Panc1 (cell line): ENCODE measurements at regions not wholly inside any gene's neighbourhood (a gene's known extent, or its start where the extent isn't known, plus 50 kb on each side); places are given as distances from the start of the nearest gene placed in this dataset.

ENCODE experiments used
- ATAC-seq: fragments of 200-7000 bp; cut with Tn5 transposase; 2 replicates; pipeline ENCODE4 v1.9.1; 2020; ENCODE audit warnings: mild to moderate bottlenecking, moderate library complexity
- BruUV-seq: library from RNA; stranded (reverse); fragments of 400-500 nt; replicated peaks from 2 replicates; lab custom pipeline; 2021; lab: Mats Ljungman, UMichigan
- CTCF ChIA-PET: fragments of 300-600 bp; sonication (Branson Sonifier 250); formaldehyde crosslinking; loops from one replicate; lab custom pipeline; 2022; ENCODE audit warnings: antibody characterized with exemption; lab: Charles Lee
- POLR2A ChIA-PET: fragments of 300-600 bp; sonication (Branson Sonifier 250); formaldehyde crosslinking; loops from one replicate; lab custom pipeline; 2022; ENCODE audit warnings: antibody characterized with exemption; lab: Charles Lee
- DNase-seq: peaks from one replicate; pipeline ENCODE4 v3.0.0-alpha.2; 2010; ENCODE audit warnings: low read depth, low spot score
- H3K27ac ChIP-seq: 2 replicates; pipeline ENCODE4 v1.5.1; 2011; ENCODE audit warnings: mild to moderate bottlenecking, low read length, inconsistent platforms
- H3K27me3 ChIP-seq: fragments of 200-500 bp; sonication (Bioruptor generic); 2 replicates; pipeline ENCODE4 v1.6.0; 2014; ENCODE audit warnings: low read length, inconsistent platforms; ENCODE audit not compliant: control insufficient read depth, insufficient read depth
- H3K36me3 ChIP-seq: fragments of 200-500 bp; sonication (Bioruptor generic); 2 replicates; pipeline ENCODE4 v1.5.1; 2014; ENCODE audit warnings: inconsistent platforms, mild to moderate bottlenecking, low read length, moderate library complexity; ENCODE audit not compliant: control insufficient read depth, insufficient read depth
- H3K4me1 ChIP-seq: 2 replicates; pipeline ENCODE4 v1.5.1; 2011; ENCODE audit warnings: inconsistent platforms, mild to moderate bottlenecking, low read length, moderate library complexity; ENCODE audit not compliant: control insufficient read depth, insufficient read depth
- H3K4me3 ChIP-seq, 2 experiments: 2 replicates each; pipeline ENCODE4 v1.5.1; 2011 to 2012; ENCODE audit warnings: low read depth in 2 of 2, low read length in 2 of 2, mild to moderate bottlenecking in 2 of 2, inconsistent platforms in 1 of 2, moderate library complexity in 1 of 2
- H3K9me3 ChIP-seq: fragments of 200-500 bp; sonication (Bioruptor generic); 2 replicates; pipeline ENCODE4 v1.5.1; 2014; ENCODE audit warnings: low read depth, mild to moderate bottlenecking, inconsistent platforms, low read length, moderate library complexity; ENCODE audit not compliant: control insufficient read depth, insufficient read depth
- TCF7L2 ChIP-seq: IDR thresholded peaks from 2 replicates; pipeline ENCODE4 v1.6.1; 2011; ENCODE audit warnings: mild to moderate bottlenecking, low read depth, low read length, inconsistent platforms
- in situ Hi-C: cut with HindIII; loops from 2 replicates; pipeline ENCODE4 v1.10.0; 2016; ENCODE audit warnings: low sequenced_read_pairs, low pct_unique_long_range_greater_than_20kb
- intact Hi-C: fragments of 100-400 bp; cut with micrococcal nuclease; formaldehyde crosslinking; loops from one replicate; pipeline ENCODE4 v1.10.0; 2022; ENCODE audit not compliant: unreplicated experiment
- TF ChIP-seq, protein P1 (sequence below): fragments of 450-650 bp; IDR thresholded peaks from 2 replicates; pipeline ENCODE4 v1.5.1; 2017; ENCODE audit warnings: mild to moderate bottlenecking
- TF ChIP-seq, protein P2 (sequence below), 2 experiments: IDR thresholded peaks; 2 replicates each; pipeline ENCODE4 v1.6.1; 2011 to 2012; ENCODE audit warnings: low read depth in 2 of 2, control low read depth in 1 of 2, low read length in 1 of 2, mild to moderate bottlenecking in 1 of 2, moderate library complexity in 1 of 2; ENCODE audit not compliant: insufficient read depth in 1 of 2

DNA sequence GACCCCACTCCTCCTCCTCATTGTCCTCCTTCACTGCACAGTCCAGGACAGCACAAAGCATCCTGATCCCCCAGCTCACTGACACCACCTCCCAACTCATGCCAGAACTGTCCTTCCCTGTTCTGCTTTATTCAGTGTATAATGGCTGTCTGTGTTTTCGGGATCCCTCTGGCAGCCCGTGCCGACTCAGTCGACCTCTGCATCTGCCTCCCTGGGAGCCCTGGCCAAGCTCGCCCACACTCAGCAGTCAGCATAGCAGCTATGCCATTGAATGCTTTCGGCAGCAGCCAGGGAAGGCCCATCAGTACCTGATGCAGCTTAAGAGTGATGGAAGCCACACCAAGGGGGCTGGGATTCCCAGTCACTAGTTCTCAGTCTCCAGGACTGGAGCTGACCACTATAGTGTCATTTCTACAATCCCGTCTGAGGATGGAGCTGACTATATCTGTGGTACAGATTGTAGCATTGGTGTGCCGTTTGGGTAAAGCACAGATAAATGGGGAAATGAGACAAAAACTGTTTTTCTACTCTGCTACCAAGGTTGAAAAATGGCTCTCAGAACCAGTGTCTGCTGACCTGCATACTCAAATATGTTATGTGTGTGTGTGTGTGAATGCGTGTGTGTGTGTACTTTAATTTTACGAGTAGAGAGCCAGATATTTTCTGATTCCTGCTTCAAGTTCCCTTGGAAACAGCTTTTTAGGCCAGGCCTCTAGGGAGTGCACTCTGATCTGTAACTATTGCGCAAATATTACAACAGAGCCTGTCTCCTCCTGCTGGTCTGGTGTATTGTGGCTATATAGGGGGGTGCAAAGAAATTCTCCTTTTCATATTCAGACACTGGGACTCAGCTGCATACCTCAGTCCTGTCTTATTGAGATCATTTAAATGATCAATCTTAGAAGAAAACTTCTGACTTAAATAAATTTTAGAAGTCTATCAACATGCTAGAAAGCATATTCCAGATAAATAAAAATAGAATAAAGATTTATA lies 78.8 kb upstream of the TOP3B start:
- intact Hi-C loops (no loop called here), in situ Hi-C loops (no loop called here)
- Histone ChIP-seq H3K36me3 (no peaks in the 10 kb centered on the region), H3K27me3 (peaks cover 2% of the 10 kb centered on the region; the same call in 1 of the 2 replicates), H3K9me3 (no peaks in the 10 kb centered on the region), H3K4me3 (no peak overlapping the region), H3K27ac (no peak overlapping the region), H3K4me1 (no peaks in the 10 kb centered on the region)
- BruUV-seq, result no TSS peak
- DNase-seq (no peak), ATAC-seq (peak; percentile 45; the same call in 1 of the 2 replicates)
- TF ChIP-seq, protein P1, sequence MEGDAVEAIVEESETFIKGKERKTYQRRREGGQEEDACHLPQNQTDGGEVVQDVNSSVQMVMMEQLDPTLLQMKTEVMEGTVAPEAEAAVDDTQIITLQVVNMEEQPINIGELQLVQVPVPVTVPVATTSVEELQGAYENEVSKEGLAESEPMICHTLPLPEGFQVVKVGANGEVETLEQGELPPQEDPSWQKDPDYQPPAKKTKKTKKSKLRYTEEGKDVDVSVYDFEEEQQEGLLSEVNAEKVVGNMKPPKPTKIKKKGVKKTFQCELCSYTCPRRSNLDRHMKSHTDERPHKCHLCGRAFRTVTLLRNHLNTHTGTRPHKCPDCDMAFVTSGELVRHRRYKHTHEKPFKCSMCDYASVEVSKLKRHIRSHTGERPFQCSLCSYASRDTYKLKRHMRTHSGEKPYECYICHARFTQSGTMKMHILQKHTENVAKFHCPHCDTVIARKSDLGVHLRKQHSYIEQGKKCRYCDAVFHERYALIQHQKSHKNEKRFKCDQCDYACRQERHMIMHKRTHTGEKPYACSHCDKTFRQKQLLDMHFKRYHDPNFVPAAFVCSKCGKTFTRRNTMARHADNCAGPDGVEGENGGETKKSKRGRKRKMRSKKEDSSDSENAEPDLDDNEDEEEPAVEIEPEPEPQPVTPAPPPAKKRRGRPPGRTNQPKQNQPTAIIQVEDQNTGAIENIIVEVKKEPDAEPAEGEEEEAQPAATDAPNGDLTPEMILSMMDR, result peak; percentile 8; the same call in 1 of the 2 replicates
- TF ChIP-seq TCF7L2, result no peak
- TF ChIP-seq, protein P2, sequence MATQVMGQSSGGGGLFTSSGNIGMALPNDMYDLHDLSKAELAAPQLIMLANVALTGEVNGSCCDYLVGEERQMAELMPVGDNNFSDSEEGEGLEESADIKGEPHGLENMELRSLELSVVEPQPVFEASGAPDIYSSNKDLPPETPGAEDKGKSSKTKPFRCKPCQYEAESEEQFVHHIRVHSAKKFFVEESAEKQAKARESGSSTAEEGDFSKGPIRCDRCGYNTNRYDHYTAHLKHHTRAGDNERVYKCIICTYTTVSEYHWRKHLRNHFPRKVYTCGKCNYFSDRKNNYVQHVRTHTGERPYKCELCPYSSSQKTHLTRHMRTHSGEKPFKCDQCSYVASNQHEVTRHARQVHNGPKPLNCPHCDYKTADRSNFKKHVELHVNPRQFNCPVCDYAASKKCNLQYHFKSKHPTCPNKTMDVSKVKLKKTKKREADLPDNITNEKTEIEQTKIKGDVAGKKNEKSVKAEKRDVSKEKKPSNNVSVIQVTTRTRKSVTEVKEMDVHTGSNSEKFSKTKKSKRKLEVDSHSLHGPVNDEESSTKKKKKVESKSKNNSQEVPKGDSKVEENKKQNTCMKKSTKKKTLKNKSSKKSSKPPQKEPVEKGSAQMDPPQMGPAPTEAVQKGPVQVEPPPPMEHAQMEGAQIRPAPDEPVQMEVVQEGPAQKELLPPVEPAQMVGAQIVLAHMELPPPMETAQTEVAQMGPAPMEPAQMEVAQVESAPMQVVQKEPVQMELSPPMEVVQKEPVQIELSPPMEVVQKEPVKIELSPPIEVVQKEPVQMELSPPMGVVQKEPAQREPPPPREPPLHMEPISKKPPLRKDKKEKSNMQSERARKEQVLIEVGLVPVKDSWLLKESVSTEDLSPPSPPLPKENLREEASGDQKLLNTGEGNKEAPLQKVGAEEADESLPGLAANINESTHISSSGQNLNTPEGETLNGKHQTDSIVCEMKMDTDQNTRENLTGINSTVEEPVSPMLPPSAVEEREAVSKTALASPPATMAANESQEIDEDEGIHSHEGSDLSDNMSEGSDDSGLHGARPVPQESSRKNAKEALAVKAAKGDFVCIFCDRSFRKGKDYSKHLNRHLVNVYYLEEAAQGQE (IDR thresholded peaks at IDR 0.05; ENCODE audit: insufficient read depth in 1 of 2, low read depth in 2 of 2, low read length in 1 of 2), result no peak
- CTCF ChIA-PET, result interaction anchor here (0.6 to 0.7 kb wide), 4 partner anchors 18 to 526 kb away, joined by 3 read pairs; no protein-coding TSS in a partner anchor
- POLR2A ChIA-PET, result no interaction called here

DNA sequence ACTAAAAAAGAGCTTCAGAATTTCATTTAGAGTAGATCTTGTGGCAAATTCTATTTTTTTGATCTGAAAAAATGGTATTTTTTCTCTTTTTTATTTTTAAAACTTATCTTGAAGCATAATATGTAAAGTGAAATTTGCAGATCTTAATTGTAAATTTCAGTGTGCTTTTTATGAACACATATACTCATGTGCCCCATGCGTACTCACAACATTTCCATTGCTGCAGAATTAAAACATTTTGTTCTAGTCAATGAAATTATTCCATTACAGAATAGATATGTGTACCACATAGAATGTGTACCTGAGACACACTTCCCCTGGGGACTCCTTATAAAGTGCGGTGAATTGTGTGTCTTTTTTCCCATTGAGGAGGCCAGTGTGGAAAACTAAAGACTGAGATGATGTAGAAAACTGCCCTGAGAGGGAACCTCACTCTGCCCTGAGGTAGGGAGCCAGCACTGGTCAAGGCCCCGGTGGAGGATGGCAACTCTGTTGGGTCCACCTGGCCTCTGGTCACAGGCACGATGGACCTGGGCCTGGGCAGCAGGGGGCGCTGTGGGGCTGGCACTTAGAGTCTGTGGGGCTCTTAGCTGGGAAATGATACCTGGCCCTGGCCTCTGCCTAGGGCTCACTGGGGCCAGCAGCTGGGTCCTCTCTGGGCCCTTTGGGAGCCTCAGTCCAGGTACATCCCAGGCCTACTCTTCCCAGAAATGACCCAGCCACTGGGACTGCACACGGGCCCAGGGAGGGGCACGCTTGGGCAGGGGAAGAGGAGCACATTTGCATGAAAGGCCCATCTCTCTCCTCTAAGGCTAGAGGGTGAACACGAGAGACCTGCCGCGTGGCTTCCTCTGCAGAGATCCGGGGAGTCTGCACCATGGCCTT lies 77.9 kb upstream of the TOP3B start:
- peak; percentile 24 for DNase-seq
- H3K27ac ChIP-seq, result no peak overlapping the region
- H3K9me3 ChIP-seq, result no peaks in the 10 kb centered on the region
- H3K27me3 ChIP-seq, result peaks cover 2% of the 10 kb centered on the region; the same call in 1 of the 2 replicates
- TF ChIP-seq, protein P1, result peak; percentile 86
- no peak for TF ChIP-seq TCF7L2
- H3K4me3 ChIP-seq, result no peak overlapping the region
- ATAC-seq, result peak; percentile 90
- no peaks in the 10 kb centered on the region for H3K4me1 ChIP-seq
- no TSS peak for BruUV-seq
- intact Hi-C loops (no loop called here), in situ Hi-C loops (no loop called here)
- POLR2A ChIA-PET, result no interaction called here
- CTCF ChIA-PET, result interaction anchor here (0.6 to 0.7 kb wide), 3 partner anchors 17 to 181 kb away, joined by 3 read pairs; no protein-coding TSS in a partner anchor
- no peaks in the 10 kb centered on the region for H3K36me3 ChIP-seq
